Fibroblast of peridontal ligament (primary cell): ENCODE measurements at regions not wholly inside any gene's neighbourhood (a gene's known extent, or its start where the extent isn't known, plus 50 kb on each side); places are given as distances from the start of the nearest gene placed in this dataset.

ENCODE experiments used
- DNase-seq: peaks from one replicate; pipeline ENCODE4 v3.0.0-alpha.2; 2010; ENCODE audit errors: extremely low read depth

DNA sequence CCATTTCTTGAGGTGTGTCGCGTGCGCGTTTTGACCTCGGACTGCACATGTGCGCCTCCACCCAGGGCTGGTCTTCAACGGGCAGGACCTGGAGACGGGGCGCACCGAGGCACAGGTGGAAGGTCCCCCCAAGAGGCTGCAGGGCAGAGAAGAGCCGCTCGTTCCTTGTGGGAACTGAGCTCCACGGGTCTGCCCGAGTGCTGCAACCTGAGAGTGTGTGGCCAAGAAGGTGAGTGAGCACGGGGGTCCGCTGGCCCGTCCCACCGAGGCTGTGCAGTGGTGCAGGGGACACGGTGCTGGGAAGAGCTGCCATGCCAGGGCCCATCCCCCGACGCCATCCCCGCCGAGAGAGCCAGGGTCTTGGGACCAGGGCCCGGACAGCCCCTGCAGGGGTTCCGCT lies 268.3 kb downstream of the GALR1 start:
- no peak for DNase-seq

DNA sequence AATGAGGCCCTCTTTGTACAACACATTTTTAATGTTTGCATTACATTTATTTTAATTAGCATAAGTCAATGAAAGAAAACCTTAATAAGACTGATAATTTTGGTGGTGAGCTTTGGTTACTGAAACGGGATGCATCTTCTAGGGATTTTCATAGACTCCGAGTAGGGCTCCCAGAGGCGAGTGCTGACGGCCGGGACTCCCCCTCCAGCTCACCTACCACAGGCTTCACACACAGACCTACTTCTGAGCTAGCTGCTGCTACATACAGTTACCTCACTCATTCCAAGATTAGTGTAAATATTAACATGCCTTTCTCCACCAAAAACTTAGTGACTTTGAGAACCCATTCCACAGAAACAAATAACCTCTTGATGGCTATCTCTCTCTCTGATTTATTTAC lies 271.1 kb downstream of the GALR1 start:
- DNase-seq: no peak

DNA sequence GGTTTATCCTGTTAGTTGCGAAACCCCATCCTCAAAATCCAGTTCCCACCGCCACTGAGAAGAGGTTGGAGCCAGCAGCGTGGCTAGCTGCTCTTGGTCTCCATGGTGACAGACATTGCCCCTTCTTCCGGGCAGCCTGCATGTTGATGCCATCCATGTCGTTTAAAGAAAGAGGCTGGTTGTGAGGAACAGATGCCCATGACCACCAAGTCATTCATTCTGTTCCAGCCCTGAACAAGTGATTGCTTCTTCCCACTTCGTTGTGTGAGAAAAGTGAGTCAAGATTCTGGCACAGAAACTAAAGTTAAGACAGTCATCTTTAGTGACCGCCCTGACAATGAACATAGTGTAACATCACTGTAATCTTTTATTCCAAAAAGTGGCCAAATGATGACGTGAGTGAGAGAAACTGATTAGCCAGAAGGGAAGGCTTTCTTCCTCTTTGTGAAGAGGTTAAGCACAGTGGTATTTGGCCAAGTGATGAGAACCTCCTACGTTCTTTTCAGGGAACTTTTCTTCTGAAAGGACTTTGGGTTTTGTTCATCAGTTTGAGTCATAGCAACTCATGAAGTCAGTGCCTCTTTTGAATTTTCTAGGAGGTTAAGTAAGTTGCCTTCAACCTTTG lies 272.5 kb downstream of the GALR1 start:
- DNase-seq: no peak

DNA sequence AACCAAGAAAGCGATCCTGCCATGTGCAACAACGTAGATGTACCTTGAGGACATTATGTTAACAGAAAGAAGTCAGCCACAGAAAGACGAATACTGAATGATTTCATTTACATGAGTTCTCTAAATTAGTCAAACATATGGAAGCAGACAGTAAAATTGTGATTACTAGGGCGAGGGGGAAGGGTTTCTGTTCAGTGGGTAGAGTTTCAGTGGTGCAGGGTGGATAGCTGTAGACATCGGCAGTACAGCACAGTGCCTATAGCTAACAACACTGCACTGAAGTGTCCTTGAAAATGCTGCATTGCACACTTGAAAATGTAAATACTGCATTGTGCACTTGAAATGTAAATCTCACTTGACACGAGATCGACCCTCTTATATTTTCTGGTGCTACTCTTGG lies 275.3 kb downstream of the GALR1 start:
- DNase-seq: no peak

DNA sequence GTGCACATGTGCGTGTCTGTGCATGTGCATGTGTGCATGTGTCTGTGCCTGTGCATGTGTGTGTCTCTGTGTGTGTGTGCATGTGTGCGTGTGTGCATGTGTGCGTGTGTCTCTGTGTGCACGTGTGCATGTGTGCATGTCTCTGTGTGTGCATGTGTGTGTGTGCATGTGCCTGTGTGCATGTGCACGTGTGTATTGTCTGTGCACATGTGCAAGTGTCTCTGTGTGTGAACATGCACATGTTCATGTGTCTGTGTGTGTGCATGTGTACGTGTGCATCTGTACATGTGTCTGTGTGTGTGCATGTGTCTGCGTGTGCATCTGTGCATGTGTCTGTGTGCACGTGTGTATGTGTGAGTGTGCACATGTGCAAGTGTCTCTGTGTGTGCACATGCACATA lies 277.3 kb downstream of the GALR1 start:
- DNase-seq: no peak

DNA sequence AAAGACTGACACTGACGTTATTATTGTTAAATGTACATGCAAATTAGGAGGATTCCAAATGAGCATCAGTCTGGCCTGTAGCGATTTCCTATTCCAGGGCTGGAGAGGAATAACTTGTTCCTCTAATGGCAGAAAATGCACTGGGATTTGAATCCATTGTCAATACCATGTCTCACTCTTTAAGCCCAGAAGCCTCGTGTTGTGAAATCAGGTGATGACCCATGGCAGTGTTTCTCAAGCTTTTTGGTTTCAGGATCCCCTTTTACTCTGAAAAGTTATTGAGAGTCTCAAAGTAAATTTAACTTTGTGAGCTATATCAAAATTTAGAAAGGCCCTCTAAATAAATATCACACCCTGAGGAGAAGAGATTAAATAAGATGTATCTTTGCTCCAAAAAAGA lies 279.2 kb downstream of the GALR1 start:
- no peak for DNase-seq

DNA sequence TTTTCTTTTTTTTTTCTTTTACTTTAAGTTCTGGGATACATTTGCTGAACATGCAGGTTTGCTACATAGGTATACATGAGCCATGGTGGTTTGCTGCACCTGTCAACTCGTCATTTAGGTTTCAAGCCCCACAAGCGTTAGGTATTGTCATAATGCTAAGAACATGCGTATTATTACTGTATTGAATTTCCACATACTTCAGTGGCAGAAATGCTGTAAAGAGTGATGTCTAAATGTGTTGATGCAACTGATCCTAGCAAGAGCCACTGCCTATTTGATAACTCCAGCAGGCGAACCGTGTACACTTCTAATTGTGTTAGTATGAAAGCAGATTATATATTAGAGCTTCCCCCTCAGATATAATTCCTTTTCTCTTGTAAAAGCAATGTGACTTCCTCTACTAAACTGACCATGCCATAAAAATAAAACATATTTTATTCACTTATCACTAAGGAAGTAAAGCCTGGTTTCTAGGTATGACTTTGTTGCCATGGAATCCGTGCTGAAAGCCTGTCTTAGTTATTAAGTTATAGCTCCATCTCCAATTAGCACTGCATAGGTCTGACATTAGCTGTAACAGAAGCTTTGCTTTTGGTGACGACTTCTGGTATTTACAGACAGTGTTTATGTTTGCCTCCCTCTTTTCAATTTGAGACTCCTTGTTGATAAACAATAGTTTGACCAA lies 280.0 kb downstream of the GALR1 start:
- no peak for DNase-seq

DNA sequence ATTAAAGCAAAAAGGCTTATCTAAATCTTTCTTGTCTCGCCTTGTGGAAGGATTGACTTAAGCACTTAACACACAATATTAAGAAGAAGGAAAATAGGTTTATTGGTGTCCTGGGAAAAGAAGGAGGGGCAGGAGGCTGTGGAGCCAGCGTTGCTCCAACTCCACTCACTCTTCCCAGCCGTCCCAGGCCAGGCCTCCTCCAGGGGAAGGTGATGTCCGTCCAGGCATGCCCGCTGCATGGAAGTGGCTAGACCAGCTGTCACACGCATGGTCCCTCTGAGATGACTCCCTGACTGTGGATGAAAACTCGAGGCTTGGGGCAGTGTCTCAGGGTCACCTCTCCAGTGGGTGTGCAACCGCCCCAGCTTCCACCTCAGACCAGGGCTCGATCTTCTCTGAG lies 281.1 kb downstream of the GALR1 start:
- no peak for DNase-seq

DNA sequence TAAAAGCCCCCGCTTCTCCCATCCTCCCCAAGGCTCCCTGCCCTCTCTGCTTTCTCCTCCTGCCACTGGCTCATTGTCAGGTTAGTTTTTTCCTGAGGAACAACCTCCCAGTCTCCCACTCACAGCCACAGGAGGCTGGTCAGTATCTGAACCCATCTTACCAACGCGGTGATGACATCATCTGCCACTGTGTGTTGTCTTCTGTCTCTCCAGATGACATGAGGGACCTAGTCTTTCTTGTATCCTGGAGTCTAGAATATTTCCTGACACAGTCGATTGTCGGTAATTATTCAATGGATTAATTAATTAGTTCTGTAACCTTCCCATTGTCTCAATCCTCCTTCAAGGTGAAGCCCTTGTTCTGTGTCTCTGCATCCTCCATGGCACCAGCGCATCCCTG lies 290.2 kb downstream of the GALR1 start:
- DNase-seq: no peak

DNA sequence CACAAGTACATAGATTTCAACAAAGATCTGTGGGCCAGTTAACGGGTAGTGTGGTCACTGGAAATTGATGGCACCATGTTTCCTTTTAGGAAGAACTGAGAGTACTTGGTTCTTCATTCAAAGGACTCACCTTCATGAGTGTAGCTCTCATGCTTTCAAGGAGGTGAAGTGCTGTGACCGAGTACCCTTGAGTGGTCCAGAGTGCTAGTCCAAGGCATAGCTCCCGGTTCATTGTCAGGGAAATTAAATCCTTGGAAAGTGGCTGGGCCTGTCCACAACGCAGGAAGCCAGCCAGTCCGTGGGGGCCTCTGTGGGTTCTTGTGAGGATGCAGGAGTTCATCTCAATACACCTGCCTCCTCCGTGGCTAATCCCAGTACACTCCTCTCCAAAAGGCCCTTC lies 295.1 kb downstream of the GALR1 start:
- no peak for DNase-seq

DNA sequence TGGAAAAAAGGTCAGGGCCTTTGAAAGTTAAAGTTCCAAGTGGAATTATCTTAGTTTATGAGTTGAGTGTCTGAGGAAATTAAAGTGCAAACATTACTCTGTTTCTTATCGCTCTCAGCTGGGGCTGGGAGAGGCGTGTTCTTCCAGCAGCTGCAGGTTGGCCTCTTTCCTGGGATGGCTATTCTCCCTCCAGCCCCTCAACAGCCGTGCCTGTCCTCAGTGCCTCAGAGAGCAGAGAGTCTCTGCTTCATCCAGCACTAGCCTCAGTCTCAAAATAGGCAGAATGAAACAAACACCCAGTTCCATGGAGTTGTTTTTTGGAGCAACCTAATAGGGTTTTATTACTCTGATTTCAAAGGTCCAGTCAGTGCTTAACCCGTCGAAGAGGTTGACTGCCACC lies 298.1 kb downstream of the GALR1 start:
- no peak for DNase-seq

DNA sequence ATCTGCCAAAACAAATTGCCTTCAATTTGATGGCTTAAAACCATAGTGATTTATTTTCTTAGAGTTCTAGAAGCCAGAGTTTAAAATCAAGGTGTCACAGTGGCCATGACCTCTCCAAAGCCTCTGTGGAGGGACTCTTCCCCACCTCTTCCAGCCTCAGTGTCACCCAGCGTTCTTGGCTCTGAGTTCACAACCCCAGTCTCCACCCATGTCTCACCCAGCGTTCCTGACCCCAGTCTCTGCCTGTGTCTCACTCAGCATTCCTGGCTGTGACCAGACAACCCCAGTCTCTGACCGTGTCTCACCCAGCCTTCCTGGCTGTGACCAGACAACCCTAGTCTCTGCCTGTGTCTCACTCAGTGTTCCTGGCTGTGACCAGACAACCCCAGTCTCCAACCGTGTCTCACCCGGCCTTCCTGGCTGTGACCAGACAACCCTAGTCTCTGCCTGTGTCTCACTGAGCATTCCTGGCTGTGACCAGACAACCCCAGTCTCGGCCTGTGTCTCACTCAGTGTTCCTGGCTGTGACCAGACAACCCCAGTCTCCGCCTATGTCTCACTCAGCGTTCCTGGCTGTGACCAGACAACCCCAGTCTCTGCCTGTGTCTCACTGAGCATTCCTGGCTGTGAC lies 299.3 kb downstream of the GALR1 start:
- DNase-seq: no peak

DNA sequence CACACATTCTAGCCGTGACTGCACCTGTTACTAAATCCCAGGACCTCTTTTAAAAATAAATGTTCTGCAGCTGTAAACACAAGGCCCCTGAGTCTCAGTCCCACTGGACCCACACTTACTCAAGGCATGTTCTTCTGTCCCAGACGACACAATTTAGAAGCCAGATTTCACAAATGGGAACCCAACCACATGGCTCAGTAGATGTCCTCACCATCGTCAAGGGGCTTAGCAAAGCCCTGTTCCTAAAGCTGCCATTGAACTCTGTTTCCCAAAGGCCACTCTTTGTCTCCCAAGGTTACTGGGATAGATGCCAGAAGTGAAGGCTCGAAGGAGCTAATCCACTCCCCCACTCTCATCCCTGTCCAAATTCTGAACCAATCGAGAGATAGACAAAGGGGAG lies 301.0 kb downstream of the GALR1 start:
- no peak for DNase-seq

DNA sequence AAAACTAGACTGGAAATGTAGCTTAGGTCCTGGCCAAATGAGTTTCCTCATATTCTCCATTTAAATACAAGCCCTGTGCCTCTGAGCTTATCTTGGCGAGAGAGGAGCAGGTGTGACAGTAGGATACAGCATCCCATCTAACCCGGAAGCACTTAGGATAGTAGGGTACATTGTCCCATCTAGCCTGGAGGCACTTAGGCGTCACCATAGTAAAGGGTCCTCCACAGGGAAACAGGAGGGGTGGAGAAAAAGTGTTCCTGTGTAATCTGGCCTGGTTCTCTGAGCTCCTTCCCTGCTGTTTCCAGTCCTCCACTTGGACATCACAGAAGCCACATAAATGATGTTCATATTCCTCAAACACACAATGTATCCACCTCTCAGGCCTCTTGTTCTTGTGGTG lies 301.4 kb downstream of the GALR1 start:
- no peak for DNase-seq

DNA sequence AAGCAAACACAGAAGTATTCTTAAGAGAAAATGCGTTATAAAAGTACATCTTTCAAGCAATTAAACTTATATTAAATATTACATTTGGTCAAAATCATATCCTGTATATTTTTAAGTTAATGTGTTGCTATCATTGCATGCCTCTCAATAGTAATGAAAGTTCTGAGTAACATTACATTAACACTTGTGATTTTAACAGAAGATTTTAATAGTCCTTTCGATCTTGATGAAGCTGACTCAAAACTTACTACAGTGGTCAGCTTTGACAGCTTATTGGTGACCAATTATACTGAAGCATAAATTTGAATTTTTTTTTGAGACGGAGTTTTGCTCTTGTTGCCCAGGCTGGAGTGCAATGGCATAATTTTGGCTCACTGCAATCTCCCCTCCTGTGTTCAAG lies 303.3 kb downstream of the GALR1 start:
- no peak for DNase-seq

DNA sequence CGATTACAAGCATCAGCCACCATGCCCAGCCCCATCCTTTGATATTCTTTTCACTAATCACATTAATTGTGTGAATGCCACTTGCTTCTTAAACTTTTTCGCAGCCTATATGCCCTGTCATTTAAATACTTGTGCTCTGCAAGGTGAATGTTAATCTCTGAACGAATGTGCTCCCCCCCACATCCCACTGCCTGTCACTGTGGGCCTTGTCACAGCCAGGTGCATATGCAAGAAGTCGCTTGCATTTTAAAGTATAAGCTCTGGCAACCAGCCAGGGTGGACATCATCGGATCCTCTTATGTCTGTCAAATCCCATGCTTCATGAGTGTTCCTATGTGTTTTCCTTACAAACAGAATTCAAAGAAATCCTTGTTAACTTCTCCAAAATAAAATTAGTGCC lies 304.4 kb downstream of the GALR1 start:
- DNase-seq: no peak

DNA sequence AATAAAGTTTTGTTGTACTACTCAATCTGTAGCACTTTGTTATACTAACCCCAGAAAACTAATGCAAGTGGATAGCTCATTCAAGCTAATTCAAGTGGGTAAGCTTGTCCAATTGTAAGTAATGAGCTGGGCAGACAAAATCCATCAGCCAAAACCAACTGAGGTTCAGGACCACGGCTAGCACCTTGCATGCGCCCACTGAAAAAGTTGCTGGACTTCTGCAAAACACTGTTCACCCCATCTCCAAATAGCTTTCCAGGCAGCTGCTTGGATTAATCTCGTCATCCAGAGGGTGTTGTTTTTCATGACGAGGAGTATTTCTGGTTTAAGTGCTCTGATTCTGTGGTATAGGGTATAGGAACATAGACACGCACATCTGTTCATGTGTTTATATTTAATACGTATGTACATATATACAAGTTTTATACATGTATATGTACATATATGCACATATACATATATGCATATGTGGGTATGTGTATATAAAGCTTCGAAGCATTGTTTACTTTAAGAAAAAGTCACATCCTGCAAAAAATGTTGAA lies 307.5 kb downstream of the GALR1 start:
- DNase-seq: no peak

DNA sequence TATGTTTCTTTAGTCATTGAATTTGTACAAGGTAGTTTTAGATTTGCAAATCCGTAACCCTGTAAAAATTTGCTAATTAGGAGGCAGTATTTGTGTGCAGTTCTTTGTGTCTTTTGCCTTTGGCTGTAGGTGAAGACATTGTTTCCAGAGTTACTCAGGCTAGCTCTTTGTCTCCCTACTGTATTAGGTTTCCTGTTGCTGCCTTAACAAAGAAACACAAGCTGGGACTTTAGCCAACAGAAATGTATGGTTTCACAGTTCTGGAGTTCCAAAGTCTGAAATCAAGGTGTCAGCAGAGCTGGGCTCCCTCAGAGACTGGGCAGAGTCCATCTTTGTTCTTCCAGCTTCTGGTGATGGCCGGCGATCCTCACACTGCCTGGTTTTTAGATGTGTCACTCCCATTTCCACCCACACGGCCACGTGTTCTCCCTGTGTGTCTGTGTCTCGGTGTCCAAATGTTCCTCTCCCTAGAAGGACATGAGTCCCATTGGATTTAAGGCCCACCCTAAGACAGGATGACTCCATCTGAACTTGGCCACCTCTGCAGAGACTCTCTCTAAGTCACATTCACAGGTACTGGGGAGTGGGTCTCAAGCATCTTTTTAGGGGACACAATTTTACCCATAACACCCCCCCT lies 309.7 kb downstream of the GALR1 start:
- DNase-seq: no peak

DNA sequence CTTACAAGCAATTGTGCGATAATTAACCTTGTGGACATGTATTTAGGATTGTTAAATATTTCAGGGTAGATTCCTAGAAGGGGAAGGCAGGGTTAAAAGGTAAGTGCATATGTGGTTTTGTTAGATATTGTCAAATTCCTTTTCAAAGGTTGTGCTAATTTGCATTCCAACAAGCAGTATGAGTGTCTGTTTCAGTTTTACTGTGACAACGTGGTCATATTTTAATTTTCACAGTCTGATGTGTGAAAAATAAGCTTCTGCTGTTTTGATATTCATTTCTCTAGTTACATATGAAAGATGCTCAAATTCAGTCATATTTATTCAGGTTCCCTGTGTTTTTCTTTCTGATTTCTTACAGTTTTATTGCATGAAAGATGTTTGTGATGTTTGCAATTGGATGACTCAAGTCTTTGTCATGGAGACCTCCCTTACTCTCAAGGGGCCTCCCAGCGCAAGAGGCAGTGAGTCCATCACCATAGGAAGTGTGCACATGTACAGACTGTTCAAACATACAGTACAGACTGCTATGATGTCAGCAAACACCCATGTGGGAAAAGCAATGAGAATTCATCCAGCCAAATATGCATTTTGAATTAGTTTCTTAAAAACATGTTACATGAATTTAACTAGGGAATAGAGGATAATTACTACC lies 310.8 kb downstream of the GALR1 start:
- no peak for DNase-seq

DNA sequence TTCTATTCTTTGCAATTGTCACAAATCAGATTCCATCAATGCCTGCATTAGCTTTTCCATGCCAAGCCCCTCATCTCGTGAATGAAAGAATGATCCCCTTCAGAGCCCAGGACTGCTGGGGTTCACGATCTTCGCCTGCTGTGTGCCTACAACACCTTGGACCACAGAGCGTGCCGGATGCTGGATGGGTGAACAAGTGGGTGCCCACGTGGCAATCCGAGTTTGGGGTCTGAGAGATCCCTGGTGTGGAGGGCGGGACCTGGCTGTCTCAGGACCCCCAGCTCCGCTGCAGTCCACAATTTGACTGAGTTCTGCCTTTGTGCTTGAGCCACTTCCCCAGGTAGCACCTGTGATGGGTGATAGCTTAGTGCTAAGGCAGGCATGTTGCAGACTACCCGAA lies 317.0 kb downstream of the GALR1 start:
- no peak for DNase-seq

DNA sequence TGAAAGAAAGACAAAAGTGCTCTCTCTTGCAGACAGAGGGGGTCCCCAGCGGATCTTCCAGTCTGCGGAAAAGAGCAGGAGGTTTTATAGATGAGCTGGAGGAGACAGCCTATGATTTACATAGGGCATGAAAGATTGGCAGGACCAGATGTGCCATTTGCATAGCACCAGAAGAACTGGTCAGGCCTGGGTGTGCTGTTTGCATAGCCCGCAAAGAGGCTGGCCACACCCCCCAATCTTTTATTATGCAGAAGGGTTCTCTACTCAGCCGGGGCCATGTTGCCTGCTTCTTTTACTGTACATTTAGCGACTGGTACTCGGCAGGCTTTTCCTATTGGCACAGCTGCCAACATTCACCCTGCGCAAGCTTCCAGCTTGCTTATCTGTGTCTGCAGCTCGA lies 317.6 kb downstream of the GALR1 start:
- no peak for DNase-seq

DNA sequence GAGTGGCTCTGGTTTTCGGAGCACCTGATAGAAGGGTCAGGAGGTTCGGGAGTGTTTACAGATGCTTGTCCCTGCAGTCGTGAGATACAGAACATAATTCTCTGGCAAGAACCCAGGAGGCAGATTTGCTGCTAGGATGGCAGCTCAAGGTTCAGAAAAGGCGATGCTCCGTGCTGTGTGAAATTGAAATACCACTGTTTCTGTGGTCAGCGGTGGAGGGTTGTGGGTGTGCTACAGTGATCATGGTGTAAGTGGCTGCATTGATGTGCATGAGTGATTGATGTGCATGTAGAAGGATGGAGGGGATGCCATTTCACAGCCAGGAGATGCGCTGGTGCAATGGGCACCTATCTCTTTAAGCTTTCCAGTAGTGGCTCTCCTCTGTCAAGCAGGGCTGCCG lies 322.1 kb downstream of the GALR1 start:
- no peak for DNase-seq
